AG09319 (cell line): ENCODE measurements at regions not wholly inside any gene's neighbourhood (a gene's known extent, or its start where the extent isn't known, plus 50 kb on each side); places are given as distances from the start of the nearest gene placed in this dataset.
"Not testable (repeated sequence)": the region's sequence is repeated elsewhere in the genome, so short reads cannot be mapped to it uniquely, and the experiment has no call there.

Experiments
- DNase-seq: peaks from one replicate; pipeline ENCODE4 v3.0.0-alpha.2; 2010; ENCODE audit warnings: low read depth; ENCODE audit errors: extremely low read depth
- CTCF ChIP-seq: IDR thresholded peaks from 2 replicates; pipeline ENCODE4 v1.5.1; 2011; ENCODE audit warnings: low read depth, mild to moderate bottlenecking, inconsistent platforms, low read length, moderate library complexity

GRCh38 chr5:136743052-136743451, 377.7 kb upstream of the TRPC7 start:
- DNase-seq: no peak
- no peak for TF ChIP-seq CTCF

GRCh38 chr5:136740228-136740627, 374.9 kb upstream of the TRPC7 start:
- no peak for DNase-seq
- no peak for TF ChIP-seq CTCF

- DNase-seq: not testable (repeated sequence)
Measured at GRCh38 chr5:136739271-136739670, 373.9 kb upstream of the TRPC7 start.

GRCh38 chr5:136738829-136739228, 373.5 kb upstream of the TRPC7 start:
- DNase-seq: no peak
- no peak for TF ChIP-seq CTCF

GRCh38 chr5:136736021-136736420, 370.7 kb upstream of the TRPC7 start:
- TF ChIP-seq CTCF: no peak
- DNase-seq: no peak

GRCh38 chr5:136735611-136736010, 370.3 kb upstream of the TRPC7 start:
- not testable (repeated sequence) for DNase-seq

GRCh38 chr5:136734628-136735027, 369.3 kb upstream of the TRPC7 start:
- DNase-seq: no peak
- no peak for TF ChIP-seq CTCF

GRCh38 chr5:136732751-136733150, 367.4 kb upstream of the TRPC7 start:
- no peak for DNase-seq
- no peak for TF ChIP-seq CTCF
